GM18907 (cell line): ENCODE measurements at regions not wholly inside any gene's neighbourhood (a gene's known extent, or its start where the extent isn't known, plus 50 kb on each side); places are given as distances from the start of the nearest gene placed in this dataset.
"Not testable (repeated sequence)": the region's sequence is repeated elsewhere in the genome, so short reads cannot be mapped to it uniquely, and the experiment has no call there.

Experiments
- ATAC-seq: cut with Tn5 transposase; IDR thresholded peaks from one replicate; pipeline ENCODE4 v1.9.1; 2021; ENCODE audit warnings: mild to moderate bottlenecking, moderate library complexity; ENCODE audit not compliant: unreplicated experiment

GRCh38 chr10:9228771-9229170, 1174.3 kb downstream of the GATA3 start:
- no peak for ATAC-seq

GRCh38 chr10:9229702-9230244, 1175.3 kb downstream of the GATA3 start:
- ATAC-seq, result no peak

GRCh38 chr10:9230625-9231024, 1176.1 kb downstream of the GATA3 start:
- no peak for ATAC-seq

GRCh38 chr10:9234191-9234590, 1179.7 kb downstream of the GATA3 start:
- ATAC-seq, result no peak

- ATAC-seq, result no peak
Measured at GRCh38 chr10:9238041-9238440, 1183.6 kb downstream of the GATA3 start.

- ATAC-seq, result no peak
Measured at GRCh38 chr10:9239298-9239697, 1184.8 kb downstream of the GATA3 start.

- no peak for ATAC-seq
Measured at GRCh38 chr10:9243941-9244411, 1189.5 kb downstream of the GATA3 start.

- no peak for ATAC-seq
Measured at GRCh38 chr10:9244864-9245263, 1190.4 kb downstream of the GATA3 start.

- ATAC-seq, result no peak
Measured at GRCh38 chr10:9253121-9253520, 1198.6 kb downstream of the GATA3 start.

- ATAC-seq, result no peak
Measured at GRCh38 chr10:9254353-9254752, 1199.9 kb downstream of the GATA3 start.

GRCh38 chr10:9260690-9261089, 1206.2 kb downstream of the GATA3 start:
- ATAC-seq, result no peak

- no peak for ATAC-seq
Measured at GRCh38 chr10:9262770-9263169, 1208.3 kb downstream of the GATA3 start.

GRCh38 chr10:9268176-9268575, 1213.7 kb downstream of the GATA3 start:
- no peak for ATAC-seq

GRCh38 chr10:9273126-9273833, 1218.8 kb downstream of the GATA3 start:
- ATAC-seq, result not testable (repeated sequence)

GRCh38 chr10:9274206-9274755, 1219.8 kb downstream of the GATA3 start:
- ATAC-seq, result no peak

- ATAC-seq, result no peak
Measured at GRCh38 chr10:9275861-9276260, 1221.4 kb downstream of the GATA3 start.

- ATAC-seq, result no peak
Measured at GRCh38 chr10:9285690-9286089, 1231.2 kb downstream of the GATA3 start.

GRCh38 chr10:9289811-9290210, 1235.3 kb downstream of the GATA3 start:
- ATAC-seq, result no peak

GRCh38 chr10:9291081-9291480, 1236.6 kb downstream of the GATA3 start:
- no peak for ATAC-seq

- ATAC-seq, result peak; percentile 57
Measured at GRCh38 chr10:9294132-9294663, 1239.7 kb downstream of the GATA3 start.

- peak; percentile 94 for ATAC-seq
Measured at GRCh38 chr10:9294865-9295264, 1240.4 kb downstream of the GATA3 start.

- ATAC-seq, result no peak
Measured at GRCh38 chr10:9296190-9296589, 1241.7 kb downstream of the GATA3 start.
